ENCODE measurements at regions not wholly inside any gene's neighbourhood (a gene's known extent, or its start where the extent isn't known, plus 50 kb on each side); places are given as distances from the start of the nearest gene placed in this dataset.

DNA sequence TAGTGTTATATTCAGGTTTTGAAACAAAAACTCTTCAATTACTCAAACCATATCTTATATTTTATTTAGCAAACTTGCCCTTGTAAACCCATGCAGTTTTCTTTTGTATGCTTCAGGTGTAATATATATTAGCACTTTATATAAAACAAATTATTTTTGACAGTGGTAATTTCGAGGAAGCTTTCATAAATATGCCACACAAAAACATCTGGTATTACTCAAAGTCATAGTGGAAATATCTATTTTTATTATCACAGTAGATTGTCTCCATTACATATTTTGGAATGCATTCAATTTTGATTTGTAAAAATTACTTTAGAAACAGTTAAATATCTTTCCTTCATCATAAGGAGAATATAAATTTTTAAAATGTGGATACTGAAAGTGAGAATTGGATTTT is 89.1 kb upstream of the FIBIN start:
- no peaks in the 10 kb centered on the region for H3K27me3 ChIP-seq (replicated peaks in 1 of 7)
- no peaks in the 10 kb centered on the region for H3K9me3 ChIP-seq
- WGBS, 5 donors: 38 to 50% (median 40%) methylated on average over 1 of the region's 1 CpG
- intact Hi-C loops (cut with DNase I; ENCODE audit: low total_unique reads): no loop called here
- H3K4me3 ChIP-seq: no peak overlapping the region
- DNase-seq: no peak
- no peak for TF ChIP-seq POLR2A (IDR thresholded peaks at IDR 0.05)
- TF ChIP-seq, protein P1, sequence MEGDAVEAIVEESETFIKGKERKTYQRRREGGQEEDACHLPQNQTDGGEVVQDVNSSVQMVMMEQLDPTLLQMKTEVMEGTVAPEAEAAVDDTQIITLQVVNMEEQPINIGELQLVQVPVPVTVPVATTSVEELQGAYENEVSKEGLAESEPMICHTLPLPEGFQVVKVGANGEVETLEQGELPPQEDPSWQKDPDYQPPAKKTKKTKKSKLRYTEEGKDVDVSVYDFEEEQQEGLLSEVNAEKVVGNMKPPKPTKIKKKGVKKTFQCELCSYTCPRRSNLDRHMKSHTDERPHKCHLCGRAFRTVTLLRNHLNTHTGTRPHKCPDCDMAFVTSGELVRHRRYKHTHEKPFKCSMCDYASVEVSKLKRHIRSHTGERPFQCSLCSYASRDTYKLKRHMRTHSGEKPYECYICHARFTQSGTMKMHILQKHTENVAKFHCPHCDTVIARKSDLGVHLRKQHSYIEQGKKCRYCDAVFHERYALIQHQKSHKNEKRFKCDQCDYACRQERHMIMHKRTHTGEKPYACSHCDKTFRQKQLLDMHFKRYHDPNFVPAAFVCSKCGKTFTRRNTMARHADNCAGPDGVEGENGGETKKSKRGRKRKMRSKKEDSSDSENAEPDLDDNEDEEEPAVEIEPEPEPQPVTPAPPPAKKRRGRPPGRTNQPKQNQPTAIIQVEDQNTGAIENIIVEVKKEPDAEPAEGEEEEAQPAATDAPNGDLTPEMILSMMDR (IDR thresholded peaks at IDR 0.05 in 8 of 11, conservative IDR thresholded peaks at IDR 0.05 in 3 of 11): no peak
- no peak for TF ChIP-seq POLR2AphosphoS5 (IDR thresholded peaks at IDR 0.05)
- H3K36me3 ChIP-seq: no peaks in the 10 kb centered on the region
- H3K27ac ChIP-seq: no peak overlapping the region
- H3K4me1 ChIP-seq: peaks cover 0 to 5% (median 0%) of the 10 kb centered on the region in 6 donors

DNA sequence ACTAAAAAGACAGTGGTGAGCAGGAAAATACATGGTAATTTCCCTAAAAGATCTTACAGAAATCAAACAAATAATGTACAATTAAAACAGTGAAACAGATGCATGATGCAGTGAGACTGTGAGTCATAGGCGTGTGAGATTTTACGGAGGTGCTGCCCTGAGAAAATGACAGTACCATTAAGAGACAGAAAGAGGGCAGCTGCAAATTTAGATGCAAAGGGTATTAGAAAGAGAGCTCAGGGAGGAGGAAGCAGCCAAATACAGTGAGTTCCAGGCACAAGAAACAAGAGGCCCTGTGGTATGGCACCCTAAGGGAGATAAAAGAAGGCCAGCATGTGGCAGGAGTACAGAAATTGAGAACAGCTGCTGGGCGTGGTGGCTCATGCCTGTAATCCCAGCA is 88.5 kb upstream of the FIBIN start:
- no peak overlapping the region for H3K27ac ChIP-seq
- no peaks in the 10 kb centered on the region for H3K27me3 ChIP-seq (replicated peaks in 1 of 7)
- H3K4me3 ChIP-seq: no peak overlapping the region
- H3K9me3 ChIP-seq: no peaks in the 10 kb centered on the region
- intact Hi-C loops (cut with DNase I; ENCODE audit: low total_unique reads): no loop called here
- H3K36me3 ChIP-seq: no peaks in the 10 kb centered on the region
- no peak for DNase-seq
- peaks cover 0 to 5% (median 0%) of the 10 kb centered on the region in 6 donors for H3K4me1 ChIP-seq
- TF ChIP-seq POLR2A (IDR thresholded peaks at IDR 0.05) (no peak), POLR2AphosphoS5 (IDR thresholded peaks at IDR 0.05) (no peak)
- TF ChIP-seq, protein P1 (IDR thresholded peaks at IDR 0.05 in 8 of 11, conservative IDR thresholded peaks at IDR 0.05 in 3 of 11): no peak
- WGBS, 5 donors: 71 to 85% (median 83%) methylated on average over 3 of the region's 3 CpGs

GRCh38 chr11:26909515-26909914 is 84.4 kb upstream of the FIBIN start:
- no peak overlapping the region for H3K27ac ChIP-seq
- no peaks in the 10 kb centered on the region for H3K27me3 ChIP-seq (replicated peaks in 1 of 7)
- H3K4me3 ChIP-seq: no peak overlapping the region
- H3K9me3 ChIP-seq: no peaks in the 10 kb centered on the region
- no peaks in the 10 kb centered on the region for H3K4me1 ChIP-seq
- TF ChIP-seq POLR2AphosphoS5 (IDR thresholded peaks at IDR 0.05): no peak
- TF ChIP-seq, protein P1 (IDR thresholded peaks at IDR 0.05 in 8 of 11, conservative IDR thresholded peaks at IDR 0.05 in 3 of 11): no peak
- TF ChIP-seq POLR2A (IDR thresholded peaks at IDR 0.05): no peak
- H3K36me3 ChIP-seq: no peaks in the 10 kb centered on the region
- intact Hi-C loops (cut with DNase I; ENCODE audit: low total_unique reads): no loop called here
- whole genome bisulfite sequencing, 5 donors: 60 to 82% (median 66%) methylated on average over 3 of the region's 3 CpGs
- DNase-seq: no peak

GRCh38 chr11:26909991-26910591 is 83.8 kb upstream of the FIBIN start:
- Histone ChIP-seq H3K4me1 (no peaks in the 10 kb centered on the region), H3K27ac (no peak overlapping the region), H3K36me3 (no peaks in the 10 kb centered on the region), H3K9me3 (no peaks in the 10 kb centered on the region), H3K4me3 (no peak overlapping the region), H3K27me3 (replicated peaks in 1 of 7) (no peaks in the 10 kb centered on the region)
- DNase-seq: no peak
- intact Hi-C loops (cut with DNase I; ENCODE audit: low total_unique reads): no loop called here
- WGBS, 5 donors: 70 to 83% (median 73%) methylated on average over 6 of the region's 6 CpGs
- TF ChIP-seq, protein P1 (IDR thresholded peaks at IDR 0.05 in 8 of 11, conservative IDR thresholded peaks at IDR 0.05 in 3 of 11): no peak
- TF ChIP-seq POLR2AphosphoS5 (IDR thresholded peaks at IDR 0.05): no peak

Measured in spleen (tissue), 11 donors.